Endodermal cell (in vitro differentiated cells): ENCODE measurements at regions not wholly inside any gene's neighbourhood (a gene's known extent, or its start where the extent isn't known, plus 50 kb on each side); places are given as distances from the start of the nearest gene placed in this dataset.

Experiments used
- DNase-seq: peaks from one replicate; pipeline ENCODE4 v3.0.0-alpha.2; 2017
- H3K27ac ChIP-seq: 2 replicates; pipeline ENCODE4 v1.5.1; 2013; ENCODE audit warnings: mild to moderate bottlenecking, low read depth, low read length, moderate library complexity
- H3K27me3 ChIP-seq: 2 replicates; pipeline ENCODE4 v1.6.1; 2013; ENCODE audit warnings: mild to moderate bottlenecking, low read length, moderate library complexity; ENCODE audit not compliant: insufficient read depth, control insufficient read depth, poor library complexity, severe bottlenecking
- H3K36me3 ChIP-seq: 2 replicates; pipeline ENCODE4 v1.7.0; 2013; ENCODE audit warnings: mild to moderate bottlenecking, low read length, moderate library complexity; ENCODE audit not compliant: control insufficient read depth, insufficient read depth
- H3K4me1 ChIP-seq: one replicate; pipeline ENCODE4 v1.7.0; 2013; ENCODE audit warnings: low read length; ENCODE audit not compliant: control insufficient read depth, insufficient read depth
- H3K4me3 ChIP-seq: 2 replicates; pipeline ENCODE4 v1.5.1; 2013; ENCODE audit warnings: mild to moderate bottlenecking, low read length, moderate library complexity
- H3K9ac ChIP-seq: 2 replicates; pipeline ENCODE4 v1.6.1; 2013; ENCODE audit warnings: mild to moderate bottlenecking, low read length, moderate library complexity; ENCODE audit not compliant: poor library complexity, severe bottlenecking; ENCODE audit errors: extremely low read depth
- H3K9me3 ChIP-seq: 2 replicates; pipeline ENCODE4 v1.6.1; 2013; ENCODE audit warnings: mild to moderate bottlenecking, low read length, moderate library complexity; ENCODE audit not compliant: control insufficient read depth
- H3K27ac Mint-ChIP-seq: 2 replicates; pipeline ENCODE4 v1.8.0; 2020; ENCODE audit warnings: mixed read lengths
- H3K27me3 Mint-ChIP-seq: 2 replicates; pipeline ENCODE4 v1.8.0; 2021; ENCODE audit warnings: mild to moderate bottlenecking, mixed read lengths; ENCODE audit not compliant: insufficient read depth
- H3K36me3 Mint-ChIP-seq: 2 replicates; pipeline ENCODE4 v1.8.0; 2020; ENCODE audit warnings: low read depth, mixed read lengths
- H3K4me1 Mint-ChIP-seq: 2 replicates; pipeline ENCODE4 v1.8.0; 2020; ENCODE audit warnings: mixed read lengths
- H3K4me3 Mint-ChIP-seq: 2 replicates; pipeline ENCODE4 v1.8.0; 2020; ENCODE audit warnings: mild to moderate bottlenecking, moderate library complexity, mixed read lengths
- H3K9me3 Mint-ChIP-seq: 2 replicates; pipeline ENCODE4 v1.8.0; 2020; ENCODE audit warnings: mild to moderate bottlenecking, mixed read lengths
- CTCF ChIP-seq: fragments of 200-600 bp; sonication (generic); conservative IDR thresholded peaks from 2 replicates; pipeline ENCODE4 v1.5.0; 2021; ENCODE audit warnings: antibody characterized with exemption, mild to moderate bottlenecking
- WGBS, 2 experiments: methylation state at CpG; one replicate each; pipeline versions ENCODE4 v1.1.5 to v1.1.7; 2013; ENCODE audit warnings: missing lambda C conversion rate in 2 of 2, mixed read lengths in 1 of 2; ENCODE audit not compliant: insufficient coverage in 1 of 2, insufficient read length in 1 of 2; 5-methylcytosine and 5-hydroxymethylcytosine counted together

GRCh38 chr3:162610261-162610660, 1113.7 kb downstream of the OTOL1 start:
- H3K4me1 Mint-ChIP-seq, result no peaks in the 10 kb centered on the region

GRCh38 chr3:162612991-162613390, 1116.4 kb downstream of the OTOL1 start:
- Mint-ChIP-seq H3K4me1 (no peaks in the 10 kb centered on the region), H3K9me3 (peaks cover 4% of the 10 kb centered on the region), H3K27ac (no peak overlapping the region)

More at GRCh38 chr3:162610261-162610660, 1113.7 kb downstream of the OTOL1 start:
- Mint-ChIP-seq H3K36me3 (peaks cover 7% of the 10 kb centered on the region), H3K4me3 (no peak overlapping the region), H3K27ac (no peak overlapping the region), H3K9me3 (peaks cover 6% of the 10 kb centered on the region), H3K27me3 (no peaks in the 10 kb centered on the region)
- peak; percentile 44 for DNase-seq
- 20 to 86% methylated on average over 1 to 2 of the region's 2 CpGs for WGBS, 2 experiments
- H3K27me3 ChIP-seq, result no peaks in the 10 kb centered on the region
- H3K4me1 ChIP-seq, result no peaks in the 10 kb centered on the region
- TF ChIP-seq CTCF, result no peak
- H3K36me3 ChIP-seq, result no peaks in the 10 kb centered on the region
- H3K4me3 ChIP-seq, result no peak overlapping the region
- H3K9ac ChIP-seq, result no peak overlapping the region
- H3K9me3 ChIP-seq, result peaks cover 11% of the 10 kb centered on the region
- H3K27ac ChIP-seq, result no peak overlapping the region

GRCh38 chr3:162626172-162626571, 1129.6 kb downstream of the OTOL1 start:
- Histone ChIP-seq H3K9me3 (peaks cover 8% of the 10 kb centered on the region), H3K27ac (no peak overlapping the region), H3K36me3 (no peaks in the 10 kb centered on the region), H3K9ac (no peak overlapping the region), H3K27me3 (no peaks in the 10 kb centered on the region), H3K4me1 (no peaks in the 10 kb centered on the region), H3K4me3 (no peak overlapping the region)
- Mint-ChIP-seq H3K9me3 (peaks cover 6% of the 10 kb centered on the region), H3K27me3 (no peaks in the 10 kb centered on the region), H3K4me3 (no peak overlapping the region), H3K4me1 (no peaks in the 10 kb centered on the region), H3K36me3 (no peaks in the 10 kb centered on the region), H3K27ac (no peak overlapping the region)
- TF ChIP-seq CTCF, result no peak
- no peak for DNase-seq

More at GRCh38 chr3:162612991-162613390, 1116.4 kb downstream of the OTOL1 start:
- no peaks in the 10 kb centered on the region for H3K36me3 ChIP-seq
- H3K9me3 ChIP-seq, result peaks cover 15% of the 10 kb centered on the region
- TF ChIP-seq CTCF, result no peak
- no peaks in the 10 kb centered on the region for H3K27me3 ChIP-seq
- no peak for DNase-seq
- no peak overlapping the region for H3K4me3 ChIP-seq
- WGBS, 2 experiments, result 92% methylated on average over 1 of the region's 2 CpGs; no CpG with 5 or more reads in 1 of the 2 experiments
- H3K4me3 Mint-ChIP-seq, result no peak overlapping the region
- peaks cover 7% of the 10 kb centered on the region for H3K36me3 Mint-ChIP-seq
- no peak overlapping the region for H3K27ac ChIP-seq
- H3K27me3 Mint-ChIP-seq, result no peaks in the 10 kb centered on the region
- H3K9ac ChIP-seq, result no peak overlapping the region
- H3K4me1 ChIP-seq, result no peaks in the 10 kb centered on the region
